ENCODE measurements at regions not wholly inside any gene's neighbourhood (a gene's known extent, or its start where the extent isn't known, plus 50 kb on each side); places are given as distances from the start of the nearest gene placed in this dataset.

GRCh38 chr3:5750874-5751640, 563.5 kb downstream of the EDEM1 start:
- H3K36me3 ChIP-seq: no peaks in the 10 kb centered on the region
- H3K4me1 ChIP-seq: no peaks in the 10 kb centered on the region
- no peaks in the 10 kb centered on the region for H3K9me3 ChIP-seq
- DNase-seq: no peak
- intact Hi-C loops (cut with DNase I; ENCODE audit: low total_unique reads): no loop called here
- no peak for TF ChIP-seq CTCF (IDR thresholded peaks at IDR 0.05)
- TF ChIP-seq POLR2A (IDR thresholded peaks at IDR 0.05): no peak
- H3K4me3 ChIP-seq: no peak overlapping the region
- H3K27me3 ChIP-seq: no peaks in the 10 kb centered on the region
- H3K27ac ChIP-seq: no peak overlapping the region

- Histone ChIP-seq H3K27ac (peak overlapping the region in 1 of 2 donors; percentile 10), H3K4me1 (no peaks in the 10 kb centered on the region), H3K27me3 (no peaks in the 10 kb centered on the region), H3K36me3 (no peaks in the 10 kb centered on the region), H3K4me3 (no peak overlapping the region), H3K9me3 (no peaks in the 10 kb centered on the region)
- TF ChIP-seq POLR2A (IDR thresholded peaks at IDR 0.05): no peak
- TF ChIP-seq CTCF (IDR thresholded peaks at IDR 0.05): no peak
- intact Hi-C loops (cut with DNase I; ENCODE audit: low total_unique reads): no loop called here
- DNase-seq: no peak
Observed at GRCh38 chr3:5754602-5755001, 567.1 kb downstream of the EDEM1 start.

- H3K27me3 ChIP-seq: no peaks in the 10 kb centered on the region
- intact Hi-C loops (cut with DNase I; ENCODE audit: low total_unique reads): no loop called here
- DNase-seq: no peak
- no peaks in the 10 kb centered on the region for H3K9me3 ChIP-seq
- H3K36me3 ChIP-seq: no peaks in the 10 kb centered on the region
- H3K27ac ChIP-seq: no peak overlapping the region
- H3K4me1 ChIP-seq: no peaks in the 10 kb centered on the region
- no peak overlapping the region for H3K4me3 ChIP-seq
- TF ChIP-seq CTCF (IDR thresholded peaks at IDR 0.05): no peak
- no peak for TF ChIP-seq POLR2A (IDR thresholded peaks at IDR 0.05)
Observed at GRCh38 chr3:5756443-5756842, 568.9 kb downstream of the EDEM1 start.

GRCh38 chr3:5757213-5757804, 569.8 kb downstream of the EDEM1 start:
- Histone ChIP-seq H3K4me3 (no peak overlapping the region), H3K4me1 (no peaks in the 10 kb centered on the region), H3K27me3 (no peaks in the 10 kb centered on the region), H3K36me3 (no peaks in the 10 kb centered on the region), H3K27ac (no peak overlapping the region), H3K9me3 (no peaks in the 10 kb centered on the region)
- no peak for TF ChIP-seq POLR2A (IDR thresholded peaks at IDR 0.05)
- no peak for TF ChIP-seq CTCF (IDR thresholded peaks at IDR 0.05)
- intact Hi-C loops (cut with DNase I; ENCODE audit: low total_unique reads): no loop called here
- DNase-seq: no peak

GRCh38 chr3:5758699-5759098, 571.2 kb downstream of the EDEM1 start:
- peak overlapping the region in 1 of 2 donors; percentile 11 for H3K27ac ChIP-seq
- H3K9me3 ChIP-seq: no peaks in the 10 kb centered on the region
- no peaks in the 10 kb centered on the region for H3K36me3 ChIP-seq
- no peak for DNase-seq
- no peaks in the 10 kb centered on the region for H3K27me3 ChIP-seq
- TF ChIP-seq POLR2A (IDR thresholded peaks at IDR 0.05): no peak
- TF ChIP-seq CTCF (IDR thresholded peaks at IDR 0.05): no peak
- no peaks in the 10 kb centered on the region for H3K4me1 ChIP-seq
- intact Hi-C loops (cut with DNase I; ENCODE audit: low total_unique reads): no loop called here
- H3K4me3 ChIP-seq: no peak overlapping the region
